Keratinocyte (primary cell): ENCODE measurements at regions not wholly inside any gene's neighbourhood (a gene's known extent, or its start where the extent isn't known, plus 50 kb on each side); places are given as distances from the start of the nearest gene placed in this dataset.

Experiments
- DNase-seq: peaks from one replicate; pipeline ENCODE4 v3.0.0-alpha.2; 2011; ENCODE audit warnings: low read depth, missing footprints, low spot score
- FAIRE-seq: peaks from 2 replicates; lab custom pipeline; 2011; peaks lifted over from hg19 to GRCh38; lab: Jason Lieb, UNC
- H2AFZ ChIP-seq: 2 replicates; pipeline ENCODE4 v1.6.0; 2012; ENCODE audit warnings: low read length, control low read depth, inconsistent platforms; ENCODE audit not compliant: control insufficient read depth
- H3K27ac ChIP-seq: 2 replicates; pipeline ENCODE4 v1.5.1; 2011; ENCODE audit warnings: low read length; ENCODE audit not compliant: control insufficient read depth, insufficient read depth
- H3K27me3 ChIP-seq: 3 replicates; pipeline ENCODE4 v1.6.0; 2011; ENCODE audit warnings: low read length; ENCODE audit not compliant: control insufficient read depth, insufficient read depth; ENCODE audit errors: extremely low read depth
- H3K36me3 ChIP-seq, 2 experiments: 2 replicates in 1 of 2; 3 replicates in 1 of 2; pipeline ENCODE4 v1.5.1; 2011; ENCODE audit warnings: low read length in 2 of 2, mild to moderate bottlenecking in 1 of 2; ENCODE audit not compliant: control insufficient read depth in 2 of 2, insufficient read depth in 2 of 2; ENCODE audit errors: extremely low read depth in 1 of 2
- H3K4me1 ChIP-seq: 3 replicates; pipeline ENCODE4 v1.5.1; 2011; ENCODE audit warnings: low read length; ENCODE audit not compliant: control insufficient read depth, insufficient read depth; ENCODE audit errors: extremely low read depth
- H3K4me2 ChIP-seq: 3 replicates; pipeline ENCODE4 v1.6.0; 2011; ENCODE audit warnings: low read depth, low read length; ENCODE audit not compliant: control insufficient read depth, insufficient read depth; ENCODE audit errors: extremely low read depth
- H3K4me3 ChIP-seq, 3 experiments: fragments of 200-600 bp in 1 of 3; sonication (generic) in 1 of 3; 2 replicates in 2 of 3; 3 replicates in 1 of 3; pipeline ENCODE4 v1.5.1; 2011 to 2016; ENCODE audit warnings: low read length in 3 of 3, mild to moderate bottlenecking in 3 of 3, control low read depth in 2 of 3, inconsistent platforms in 1 of 3, low read depth in 1 of 3, mixed read lengths in 1 of 3, mixed run types in 1 of 3, moderate library complexity in 1 of 3; ENCODE audit not compliant: control insufficient read depth in 2 of 3, insufficient read depth in 2 of 3; ENCODE audit errors: extremely low read depth in 1 of 3
- H3K79me2 ChIP-seq: 2 replicates; pipeline ENCODE4 v1.6.0; 2012; ENCODE audit warnings: low read length; ENCODE audit not compliant: control insufficient read depth, insufficient read depth
- H3K9ac ChIP-seq: 3 replicates; pipeline ENCODE4 v1.6.0; 2011; ENCODE audit warnings: low read length; ENCODE audit not compliant: control insufficient read depth, insufficient read depth; ENCODE audit errors: extremely low read depth
- H3K9me1 ChIP-seq: 3 replicates; pipeline ENCODE4 v1.6.0; 2011; ENCODE audit warnings: low read length; ENCODE audit not compliant: control insufficient read depth, insufficient read depth; ENCODE audit errors: extremely low read depth
- H3K9me3 ChIP-seq: 2 replicates; pipeline ENCODE4 v1.5.1; 2012; ENCODE audit warnings: low read depth, low read length; ENCODE audit not compliant: control insufficient read depth
- H4K20me1 ChIP-seq: 3 replicates; pipeline ENCODE4 v1.6.0; 2011; ENCODE audit warnings: low read length; ENCODE audit not compliant: control insufficient read depth, insufficient read depth; ENCODE audit errors: extremely low read depth
- CTCF ChIP-seq, 3 experiments: IDR thresholded peaks in 1 of 3; conservative IDR thresholded peaks in 1 of 3; optimal IDR thresholded peaks in 1 of 3; 2 replicates in 2 of 3; 3 replicates in 1 of 3; pipeline versions ENCODE3 to v1.5.1; 2011; ENCODE audit warnings: low read length in 3 of 3, mild to moderate bottlenecking in 3 of 3, moderate library complexity in 2 of 3, control low read depth in 1 of 3, inconsistent platforms in 1 of 3; ENCODE audit not compliant: insufficient read depth in 2 of 3; ENCODE audit errors: extremely low read depth in 1 of 3
- EZH2 ChIP-seq: IDR thresholded peaks from one replicate; pipeline ENCODE4 v1.6.1; 2012; ENCODE audit warnings: inconsistent platforms, mild to moderate bottlenecking, low read length, moderate library complexity
- dilution Hi-C: fragments of 300-500 bp; cut with MboI; formaldehyde crosslinking; loops from one replicate; pipeline ENCODE4 v1.7.0; 2020; ENCODE audit warnings: low sequenced_read_pairs; ENCODE audit not compliant: extremely low pct_ligation_motif_present

GRCh38 chr19:28196101-28196500 lies 1016.9 kb downstream of the UQCRFS1 start:
- Histone ChIP-seq H3K4me1 (no peaks in the 10 kb centered on the region), H3K4me3 (no peak overlapping the region), H3K36me3 (no peaks in the 10 kb centered on the region), H3K9me3 (peaks cover 19% of the 10 kb centered on the region), H4K20me1 (no peaks in the 10 kb centered on the region), H3K27me3 (no peaks in the 10 kb centered on the region), H2AFZ (no peak overlapping the region), H3K4me2 (no peak overlapping the region), H3K9ac (no peak overlapping the region), H3K9me1 (no peaks in the 10 kb centered on the region), H3K79me2 (no peaks in the 10 kb centered on the region), H3K27ac (no peak overlapping the region)
- TF ChIP-seq CTCF (optimal IDR thresholded peaks at IDR 0.05 in 1 of 3, IDR thresholded peaks at IDR 0.05 in 1 of 3, conservative IDR thresholded peaks at IDR 0.05 in 1 of 3; ENCODE audit: extremely low read depth in 1 of 3, insufficient read depth in 2 of 3, low read length in 3 of 3), result no peak
- no peak for TF ChIP-seq EZH2
- FAIRE-seq (no peak), DNase-seq (no peak)
- dilution Hi-C loops, result no loop called here

DNA sequence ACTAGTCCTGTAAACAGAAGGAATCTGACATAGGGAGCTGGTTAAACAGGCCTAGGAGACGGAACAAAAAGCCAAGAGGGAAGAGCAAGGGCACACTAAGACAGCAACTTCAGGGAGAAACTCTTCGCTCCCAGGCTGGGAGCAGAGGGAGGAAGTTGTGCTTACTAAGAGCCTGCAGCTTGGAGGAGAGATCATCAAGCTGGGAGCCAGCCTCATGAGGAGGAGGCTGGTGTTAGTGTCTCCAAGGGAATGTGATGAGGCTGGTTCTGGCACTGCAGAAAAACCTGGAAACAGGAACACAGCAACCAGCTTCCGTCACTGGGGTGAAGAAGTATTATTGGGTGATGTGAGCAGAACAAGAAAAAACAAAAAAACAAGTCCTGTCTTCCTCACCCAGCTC lies 1027.3 kb downstream of the UQCRFS1 start:
- dilution Hi-C loops, result no loop called here
- no peaks in the 10 kb centered on the region for H3K4me1 ChIP-seq
- no peaks in the 10 kb centered on the region for H3K36me3 ChIP-seq
- peaks cover 4% of the 10 kb centered on the region for H3K9me3 ChIP-seq
- DNase-seq, result no peak
- H3K27me3 ChIP-seq, result no peaks in the 10 kb centered on the region
- H3K9me1 ChIP-seq, result no peaks in the 10 kb centered on the region
- no peaks in the 10 kb centered on the region for H4K20me1 ChIP-seq
- no peak for FAIRE-seq
- H2AFZ ChIP-seq, result no peak overlapping the region
- no peak for TF ChIP-seq EZH2
- TF ChIP-seq CTCF (optimal IDR thresholded peaks at IDR 0.05 in 1 of 3, IDR thresholded peaks at IDR 0.05 in 1 of 3, conservative IDR thresholded peaks at IDR 0.05 in 1 of 3; ENCODE audit: extremely low read depth in 1 of 3, insufficient read depth in 2 of 3, low read length in 3 of 3), result no peak
- H3K79me2 ChIP-seq, result no peaks in the 10 kb centered on the region
- no peak overlapping the region for H3K27ac ChIP-seq
- H3K4me2 ChIP-seq, result no peak overlapping the region
- no peak overlapping the region for H3K9ac ChIP-seq
- no peak overlapping the region for H3K4me3 ChIP-seq
